ENCODE measurements at regions not wholly inside any gene's neighbourhood (a gene's known extent, or its start where the extent isn't known, plus 50 kb on each side); places are given as distances from the start of the nearest gene placed in this dataset.
"Not testable (repeated sequence)": the region's sequence is repeated elsewhere in the genome, so short reads cannot be mapped to it uniquely, and the experiment has no call there.

DNA sequence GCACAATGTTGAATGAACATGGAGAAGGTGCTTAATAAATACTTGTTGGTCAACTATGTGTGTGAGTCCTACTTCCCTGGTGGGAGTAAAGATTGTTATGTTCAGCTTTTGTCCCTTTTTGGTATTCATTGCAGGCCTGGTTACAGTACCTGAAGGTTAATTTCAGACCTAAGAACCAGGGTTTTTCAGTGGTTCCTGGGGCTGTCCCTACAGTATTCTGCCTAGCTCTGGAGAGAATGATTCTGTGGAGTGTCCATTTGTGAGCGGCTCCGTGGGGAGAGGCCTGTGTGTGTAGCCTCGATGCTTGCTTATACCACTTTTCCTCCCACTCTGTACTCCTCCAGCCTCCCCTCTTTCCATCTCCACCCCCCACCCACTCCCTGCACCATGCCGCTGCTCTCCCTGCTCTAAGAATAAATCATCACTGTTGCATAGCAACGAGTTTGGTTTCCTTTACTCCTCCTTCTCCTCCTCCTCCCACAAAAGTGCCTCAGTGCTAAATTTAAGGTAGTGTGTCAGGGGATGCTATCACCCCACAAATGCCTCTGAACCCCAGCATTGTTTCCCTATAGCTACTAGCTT is 150.6 kb upstream of the ROPN1 start:
- DNase-seq, result no peak

- DNase-seq, result no peak
These were observed 151.1 kb upstream of the ROPN1 start for GRCh38 chr3:124143047-124143446.

DNA sequence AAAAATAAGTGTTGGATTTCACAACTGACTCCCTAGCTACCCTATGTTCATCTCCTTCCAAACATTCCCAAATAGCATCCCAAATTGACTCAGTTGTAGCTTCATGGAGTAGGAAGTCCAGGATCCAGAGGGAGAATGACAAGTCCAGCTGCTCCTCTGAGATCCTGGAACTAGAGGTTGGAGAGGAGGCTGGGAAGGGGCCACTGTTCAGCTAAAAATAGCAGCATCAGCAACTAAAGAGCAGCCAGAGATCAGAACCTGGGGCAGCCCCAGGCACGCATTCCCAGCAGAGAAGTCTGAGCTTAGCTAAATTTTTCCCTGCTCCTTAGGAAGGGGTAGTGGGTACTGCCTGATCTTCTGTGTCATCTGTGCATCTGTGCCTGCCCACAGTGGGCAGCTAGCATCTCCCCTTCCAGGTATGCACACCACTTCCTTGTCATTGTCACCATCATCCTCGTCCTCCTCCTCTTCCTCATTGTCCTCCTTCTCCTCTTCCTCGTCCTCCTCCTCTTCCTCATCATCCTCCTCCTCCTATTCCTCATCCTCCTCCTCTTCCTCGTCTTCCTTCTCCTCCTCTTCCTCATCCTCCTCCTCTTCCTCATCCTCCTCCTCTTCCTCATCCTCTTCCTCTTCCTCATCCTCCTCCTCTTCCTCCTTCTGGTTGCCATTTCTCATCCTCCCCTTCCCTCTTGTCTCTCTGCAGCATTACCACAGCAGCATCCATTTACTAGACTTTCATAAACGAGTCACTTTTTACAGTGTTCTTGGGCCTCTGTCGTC is 152.3 kb upstream of the ROPN1 start:
- no peak for DNase-seq

DNA sequence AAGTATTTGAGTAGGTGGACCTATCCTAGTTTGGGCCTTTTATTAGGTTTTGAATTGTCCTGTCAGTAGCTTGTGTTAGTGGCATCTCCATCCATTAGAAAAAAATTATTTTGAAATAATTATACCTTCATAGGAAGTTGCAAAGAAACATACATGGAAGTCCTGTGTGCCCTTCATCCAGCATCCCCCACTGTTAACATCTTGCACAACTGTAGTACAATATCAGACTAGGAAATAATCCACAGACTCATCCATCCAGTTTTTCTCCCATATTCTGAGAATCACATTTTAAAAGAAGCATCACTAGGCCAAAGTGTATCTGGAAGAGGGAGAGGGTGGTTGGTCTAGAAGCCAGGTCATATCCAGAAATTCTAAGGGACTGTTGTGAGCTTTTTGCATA is 155.5 kb upstream of the ROPN1 start:
- no peak for DNase-seq

- no peak for DNase-seq
These were observed 156.0 kb upstream of the ROPN1 start for GRCh38 chr3:124147946-124148345.

DNA sequence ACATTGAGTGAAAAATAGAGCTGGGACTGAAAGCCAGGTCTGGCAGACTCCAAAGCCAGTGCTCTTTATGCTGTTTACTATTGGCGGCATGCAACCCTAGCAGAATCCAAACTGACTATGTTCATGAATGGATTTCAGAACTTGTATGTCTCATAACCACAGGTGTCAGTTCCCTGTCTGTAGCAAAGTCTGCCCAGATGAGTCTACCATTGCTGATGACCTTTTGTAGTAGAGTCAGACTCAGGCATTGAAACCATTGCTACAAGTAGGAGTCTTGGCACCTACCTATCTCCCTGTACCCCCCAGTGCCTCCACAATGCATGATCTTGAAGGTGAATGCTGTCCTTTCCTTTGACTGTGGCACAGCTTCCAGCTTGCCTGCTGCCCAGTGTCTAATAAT is 157.2 kb upstream of the ROPN1 start:
- DNase-seq, result no peak

GRCh38 chr3:124149771-124150170 is 157.8 kb upstream of the ROPN1 start:
- peak; percentile 42 for DNase-seq

DNA sequence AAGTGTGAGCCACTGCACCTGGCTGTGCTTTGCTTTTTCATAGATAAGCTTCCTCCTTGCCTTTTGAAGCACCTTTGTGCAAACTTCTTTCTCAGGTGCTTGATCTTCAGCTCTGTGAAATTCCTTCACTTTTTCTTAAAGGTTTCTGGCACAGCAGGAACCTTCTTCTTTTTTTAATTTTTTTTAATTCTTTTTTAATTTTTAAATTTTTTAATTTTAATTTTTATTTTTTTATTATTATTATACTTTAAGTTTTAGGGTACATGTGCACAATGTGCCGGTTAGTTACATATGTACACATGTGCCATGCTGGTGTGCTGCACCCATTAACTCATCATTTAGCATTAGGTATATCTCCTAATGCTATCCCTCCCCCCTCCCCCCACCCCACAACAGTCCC is 161.0 kb upstream of the ROPN1 start:
- DNase-seq, result not testable (repeated sequence)

GRCh38 chr3:124156866-124157712 is 165.2 kb upstream of the ROPN1 start:
- DNase-seq, result no peak

DNA sequence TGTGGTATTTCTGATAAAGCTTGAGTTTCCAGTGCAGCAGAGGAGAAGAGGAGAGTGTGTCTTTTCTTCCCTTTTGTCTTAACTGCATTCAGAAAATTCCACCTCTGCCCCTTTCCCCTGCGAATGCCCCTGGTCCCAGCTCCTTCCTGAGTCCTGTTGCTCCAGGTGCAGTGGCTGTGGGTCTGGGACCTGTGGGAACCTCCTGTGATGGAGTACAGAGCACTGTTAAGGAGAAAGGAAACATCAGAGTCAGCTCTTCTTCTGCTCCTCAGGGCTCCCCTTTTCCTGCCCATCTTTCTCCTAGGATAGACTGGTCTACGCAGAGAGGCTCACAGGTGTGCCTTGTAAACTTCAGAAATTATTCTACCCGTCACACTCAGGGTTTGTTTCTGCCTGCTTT is 165.8 kb upstream of the ROPN1 start:
- DNase-seq, result no peak

DNA sequence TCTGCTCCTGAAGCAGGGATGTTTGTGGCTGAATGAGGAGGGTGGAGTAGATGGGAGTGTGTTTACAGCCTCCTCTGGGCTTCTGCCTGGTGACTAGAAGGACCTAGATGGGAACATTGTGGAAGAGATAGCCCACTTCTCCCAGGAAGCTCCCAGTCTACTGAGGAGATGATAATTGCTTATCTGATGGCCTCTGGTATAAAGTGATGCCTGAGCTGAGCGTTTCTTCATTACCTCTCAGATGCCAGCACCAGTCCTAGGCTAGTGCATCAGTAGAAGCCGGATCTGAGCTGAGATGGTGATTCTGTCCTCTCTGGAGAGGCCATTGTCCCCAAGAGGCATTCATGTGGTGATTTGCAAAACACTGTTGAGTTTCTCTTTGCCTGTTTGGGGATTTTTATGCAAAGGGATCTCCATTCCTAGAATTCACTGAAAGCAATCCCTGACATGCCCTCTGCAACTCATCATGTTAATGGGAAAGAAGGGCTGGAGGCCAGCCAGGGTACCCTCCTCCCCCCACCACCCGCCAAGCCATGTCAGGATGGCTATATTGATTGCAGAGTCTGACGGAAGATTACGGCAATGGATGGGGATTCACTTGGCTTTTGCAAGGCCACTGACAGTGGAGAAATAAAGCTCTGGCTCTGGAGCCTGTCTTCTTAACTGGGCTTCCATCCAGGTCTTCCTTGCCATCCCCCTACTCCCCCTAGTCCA is 166.4 kb upstream of the ROPN1 start:
- no peak for DNase-seq

- DNase-seq, result no peak
These were observed 169.5 kb upstream of the ROPN1 start for GRCh38 chr3:124161448-124161847.

DNA sequence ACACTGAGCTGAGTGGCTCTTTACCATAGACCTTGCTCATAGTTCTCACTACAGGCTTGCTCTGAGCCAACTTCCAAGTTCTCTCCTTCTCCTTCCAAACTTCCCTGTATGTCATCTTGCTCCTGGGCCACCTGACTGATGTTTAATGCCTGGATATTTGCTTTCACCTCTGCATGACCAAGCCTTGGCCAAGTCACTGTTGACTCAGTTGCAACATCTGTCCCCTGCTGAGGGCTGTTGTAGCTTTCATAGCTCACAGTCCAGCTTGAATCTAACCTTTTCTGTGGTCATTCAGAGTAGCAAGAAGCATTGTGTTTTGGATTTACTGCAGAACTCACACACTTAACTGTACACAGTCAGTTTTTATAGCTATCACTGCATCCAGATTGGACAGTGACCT is 171.8 kb upstream of the ROPN1 start:
- DNase-seq, result no peak

DNA sequence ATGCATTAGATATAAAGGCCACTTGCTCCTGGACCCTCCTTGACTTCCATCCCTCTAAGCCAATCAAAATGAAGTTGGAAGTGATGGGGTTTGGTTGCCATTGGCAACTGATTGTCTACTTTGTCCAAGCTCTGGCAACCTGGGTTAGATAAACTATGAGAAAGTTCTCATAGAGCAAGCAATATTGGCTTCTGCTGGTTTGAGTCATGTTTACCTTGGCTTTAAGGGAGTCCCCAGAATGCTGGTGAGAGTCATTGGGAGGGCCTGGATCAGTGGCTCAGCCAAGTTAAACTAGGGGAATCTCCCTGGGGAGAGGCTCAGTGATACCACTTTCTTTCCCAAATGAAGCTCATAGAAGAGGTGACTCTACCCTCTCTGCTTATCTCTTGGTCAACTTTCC is 176.3 kb upstream of the ROPN1 start:
- DNase-seq, result no peak

DNA sequence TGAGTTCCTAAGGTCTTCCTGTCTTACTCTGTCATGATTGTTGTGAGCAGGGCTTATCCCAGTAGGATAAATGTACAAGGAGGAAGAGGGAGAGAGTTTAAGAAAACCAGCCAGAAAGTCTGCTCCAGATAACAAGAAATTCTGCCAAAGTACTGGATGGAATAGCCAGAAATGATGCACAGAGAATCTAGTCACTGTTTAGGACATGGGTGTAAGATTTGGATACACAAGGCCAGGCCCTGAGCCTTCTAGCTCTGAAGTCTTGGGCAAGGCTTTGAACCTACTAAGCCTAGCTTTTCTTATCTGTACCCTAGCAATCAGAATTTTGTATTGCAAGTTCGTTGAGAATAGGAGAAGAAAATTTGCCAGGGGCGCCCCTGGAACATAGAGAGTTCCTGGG is 180.4 kb upstream of the ROPN1 start:
- no peak for DNase-seq

DNA sequence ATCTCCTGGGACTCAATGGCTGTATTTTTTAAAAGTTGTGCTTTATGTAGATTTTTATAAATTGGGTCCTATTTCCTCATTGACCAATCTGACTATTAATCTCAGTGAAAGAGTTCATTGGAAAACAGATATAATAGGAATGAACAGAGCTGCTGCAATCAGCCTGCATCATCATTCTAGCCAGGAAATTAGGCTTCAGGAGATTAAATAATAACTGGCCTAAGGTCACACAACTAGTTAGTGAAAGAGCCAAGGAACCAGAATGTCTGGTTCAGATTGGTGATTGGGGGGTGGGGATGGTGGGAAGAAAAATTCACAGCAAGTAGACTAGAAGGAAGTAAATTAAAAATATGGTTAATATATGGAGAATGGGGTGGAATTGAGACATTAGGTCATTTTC is 180.9 kb upstream of the ROPN1 start:
- no peak for DNase-seq

- peak; percentile 100 for DNase-seq
These were observed 182.6 kb upstream of the ROPN1 start for GRCh38 chr3:124174476-124174875.

GRCh38 chr3:124174910-124175874 is 183.3 kb upstream of the ROPN1 start:
- peak; percentile 47 for DNase-seq

DNA sequence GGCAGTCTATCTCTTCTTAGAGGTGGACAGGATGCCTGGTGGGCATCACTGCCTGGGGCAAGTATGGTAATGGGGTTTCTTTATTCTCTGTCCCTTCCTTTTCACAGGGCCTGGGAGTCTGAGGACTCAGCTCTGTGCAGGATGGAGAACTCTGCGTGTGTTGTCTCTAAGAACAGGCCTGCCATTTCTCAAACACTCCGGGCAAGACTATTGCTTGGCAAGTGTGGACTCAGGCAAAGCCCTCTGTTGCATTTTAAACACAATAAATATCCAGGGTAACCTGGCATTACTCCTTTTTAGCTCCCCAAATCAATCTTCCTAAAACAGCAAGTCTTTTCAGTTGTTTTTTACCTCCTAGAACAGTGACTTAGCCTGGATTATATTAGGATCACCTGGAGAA is 185.1 kb upstream of the ROPN1 start:
- no peak for DNase-seq

DNA sequence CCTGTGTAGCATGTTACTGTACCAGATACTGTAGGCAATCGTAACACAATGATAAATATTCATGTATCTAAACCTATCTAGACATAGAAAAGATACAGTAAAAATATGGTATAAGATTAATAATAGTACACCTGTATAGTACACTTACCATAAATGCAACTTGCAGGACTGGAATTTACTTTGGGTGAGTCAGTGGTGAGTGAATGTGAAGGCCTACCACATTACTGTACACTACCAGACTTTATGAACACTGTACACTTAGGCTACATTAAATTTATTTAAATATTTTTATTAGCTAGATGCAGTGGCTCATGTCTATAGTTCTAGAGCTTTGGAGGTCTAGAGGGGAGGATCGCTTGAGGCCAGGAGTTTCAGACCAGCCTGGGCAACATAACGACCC is 186.6 kb upstream of the ROPN1 start:
- DNase-seq, result no peak

DNA sequence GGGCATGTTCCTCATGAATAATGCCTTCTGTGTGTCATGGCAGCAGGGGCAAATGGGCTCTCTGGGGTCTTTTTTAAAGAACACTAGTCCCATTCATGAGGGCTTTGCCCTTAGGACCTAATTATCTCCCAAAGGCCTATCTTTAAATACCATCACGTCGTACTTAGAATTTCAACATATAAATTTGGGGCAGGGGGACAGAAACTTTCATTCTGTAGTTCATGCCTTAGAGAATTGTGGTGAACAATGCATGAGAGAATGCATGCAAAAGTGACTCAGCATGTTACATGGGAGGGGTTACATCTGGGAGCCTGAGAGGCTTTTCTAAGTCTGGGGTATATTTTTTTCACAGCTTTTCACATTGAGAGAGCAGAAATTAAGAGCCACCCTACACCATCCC is 208.5 kb upstream of the ROPN1 start:
- DNase-seq, result no peak

GRCh38 chr3:124201226-124201625 is 209.3 kb upstream of the ROPN1 start:
- no peak for DNase-seq

All from COR-L47 (cell line).